ENCODE measurements at regions not wholly inside any gene's neighbourhood (a gene's known extent, or its start where the extent isn't known, plus 50 kb on each side); places are given as distances from the start of the nearest gene placed in this dataset.
"Not testable (repeated sequence)": the region's sequence is repeated elsewhere in the genome, so short reads cannot be mapped to it uniquely, and the experiment has no call there.

DNA sequence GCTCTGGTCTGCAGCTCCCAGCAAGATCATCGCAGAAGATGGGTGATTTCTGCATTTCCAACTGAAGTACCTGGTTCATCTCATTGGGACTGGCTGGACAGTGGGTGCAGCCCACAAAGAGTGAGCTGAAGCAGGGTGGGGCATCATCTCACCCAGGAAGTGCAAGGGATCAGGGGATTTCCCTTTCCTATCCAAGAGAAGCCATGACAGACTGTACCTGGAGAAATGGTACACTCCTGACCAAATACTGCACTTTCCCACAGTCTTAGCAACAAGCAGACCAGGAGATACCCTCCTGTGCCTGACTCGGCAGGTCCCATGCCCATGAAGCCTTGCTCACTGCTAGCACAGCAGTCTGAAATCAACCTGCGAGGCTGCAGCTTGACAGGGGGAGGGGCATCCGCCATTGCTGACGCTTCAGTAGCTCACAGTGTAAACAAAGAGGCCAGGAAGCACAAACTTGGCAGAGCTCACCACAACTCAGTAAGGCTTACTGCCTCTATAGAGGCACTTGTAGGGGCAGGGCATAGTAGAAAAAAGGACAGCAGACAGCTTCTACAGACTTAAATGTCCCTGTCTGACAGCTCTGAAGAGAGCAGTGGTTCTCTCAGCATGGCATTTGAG is 60.5 kb downstream of the AREG start:
- not testable (repeated sequence) for DNase-seq (ENCODE audit: low read depth in 2 of 2)

DNA sequence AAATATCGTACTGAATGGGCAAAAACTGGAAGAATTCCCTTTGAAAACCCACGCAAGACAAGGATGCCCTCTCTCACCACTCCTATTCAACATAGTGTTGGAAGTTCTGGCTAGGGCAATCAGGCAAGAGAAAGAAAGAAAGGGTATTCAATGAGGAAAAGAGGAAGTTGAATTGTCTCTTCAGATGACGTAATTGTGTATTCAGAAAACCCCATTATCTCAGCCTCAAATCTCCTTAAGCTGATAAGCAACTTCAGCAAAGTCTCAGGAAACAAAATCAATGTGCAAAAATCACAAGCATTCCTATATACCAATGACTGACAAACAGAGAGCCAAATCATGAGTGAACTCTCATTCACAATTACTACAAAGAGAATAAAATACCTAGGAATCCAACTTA is 64.4 kb downstream of the AREG start:
- DNase-seq (ENCODE audit: low read depth in 2 of 2) = not testable (repeated sequence)

DNA sequence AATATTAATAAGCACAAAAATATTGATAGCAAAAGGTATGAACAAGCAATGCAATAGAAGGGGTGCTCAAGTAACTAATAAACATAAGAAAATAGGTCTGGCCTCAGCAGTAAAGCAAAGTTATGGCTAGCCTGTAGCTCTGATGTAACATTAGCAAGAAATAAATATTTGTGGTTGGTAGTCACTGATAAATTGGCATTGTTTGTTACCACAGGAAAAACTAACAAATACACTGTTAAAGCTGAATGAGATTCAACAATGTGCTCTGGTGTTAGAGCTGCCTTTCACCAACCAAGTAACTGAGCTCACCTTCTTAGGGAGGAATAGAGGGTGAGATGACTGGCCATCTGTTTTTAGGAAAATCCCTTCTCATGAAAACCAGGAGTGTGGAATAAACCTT is 71.4 kb downstream of the AREG start:
- no peak for DNase-seq (ENCODE audit: low read depth in 2 of 2)

DNA sequence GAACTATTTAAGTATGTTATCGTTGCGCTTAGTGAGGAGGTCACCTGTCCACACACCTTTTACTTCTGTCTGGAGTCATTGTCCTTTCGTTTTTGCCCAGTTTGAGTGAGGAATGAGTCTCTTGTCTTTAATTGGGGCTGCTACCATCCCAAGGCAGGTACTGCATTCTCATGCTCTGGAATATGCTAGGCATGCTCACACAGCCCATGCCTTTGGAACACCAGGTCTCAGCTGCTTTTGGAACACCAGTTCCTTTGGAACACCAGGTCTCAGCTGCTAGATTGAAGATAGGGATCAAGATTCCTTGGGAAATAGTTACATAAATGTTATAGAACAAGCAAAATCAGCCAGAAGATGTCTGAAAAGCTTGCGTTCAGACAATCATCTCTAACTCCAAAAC is 73.1 kb downstream of the AREG start:
- no peak for DNase-seq (ENCODE audit: low read depth in 2 of 2)

DNA sequence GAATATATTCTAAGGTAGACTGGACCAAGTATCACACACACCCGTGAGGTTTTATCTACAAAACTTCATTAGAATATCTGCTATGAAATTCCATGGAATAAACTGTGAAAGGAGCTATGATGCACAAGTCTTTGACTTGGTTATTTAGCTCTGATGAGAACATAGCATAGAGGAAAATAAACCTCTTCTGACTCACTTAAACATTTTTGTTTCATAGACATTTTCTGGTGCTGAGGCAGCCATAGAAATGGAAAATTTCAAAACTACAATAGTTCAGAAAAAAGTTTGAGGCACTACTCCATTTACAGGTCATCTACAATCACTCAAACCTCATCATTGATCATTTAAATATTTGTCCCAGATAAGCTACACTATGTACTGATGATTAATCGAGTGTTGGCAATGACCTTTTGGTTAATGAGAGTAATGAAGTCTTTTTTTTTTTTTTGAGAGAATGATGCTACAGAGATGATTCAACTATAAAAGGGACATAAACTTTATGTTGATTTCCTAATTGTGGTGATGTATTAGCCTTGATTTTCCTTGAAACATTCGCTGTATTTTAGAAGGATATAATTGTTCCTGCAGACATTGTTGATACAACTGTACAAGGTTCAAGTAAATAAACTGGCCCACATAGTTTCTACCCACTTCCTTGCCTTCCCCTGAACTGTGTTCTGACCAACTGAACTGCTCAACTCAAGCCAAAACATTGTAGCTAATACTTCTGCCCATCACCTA is 77.5 kb downstream of the AREG start:
- DNase-seq (ENCODE audit: low read depth in 2 of 2) = no peak

DNA sequence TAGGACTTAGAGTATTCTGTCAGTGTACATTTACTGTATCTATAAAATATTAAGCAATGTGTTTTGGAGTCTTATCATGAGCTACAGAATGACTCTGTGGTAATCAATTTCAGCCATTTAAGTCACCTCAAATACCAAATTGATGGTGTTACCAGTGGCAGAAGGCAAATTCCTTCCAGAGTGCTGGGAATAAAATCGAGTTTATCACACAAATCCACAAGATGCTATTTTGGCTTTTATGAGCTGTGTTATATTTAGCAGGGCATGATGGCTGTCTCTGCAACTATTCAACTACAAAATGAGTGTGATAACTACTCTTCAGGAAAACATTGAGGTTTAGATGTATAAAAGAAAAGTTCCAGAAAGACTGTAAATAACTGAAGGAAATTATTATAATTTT is 78.2 kb downstream of the AREG start:
- DNase-seq (ENCODE audit: low read depth in 2 of 2) = no peak

DNA sequence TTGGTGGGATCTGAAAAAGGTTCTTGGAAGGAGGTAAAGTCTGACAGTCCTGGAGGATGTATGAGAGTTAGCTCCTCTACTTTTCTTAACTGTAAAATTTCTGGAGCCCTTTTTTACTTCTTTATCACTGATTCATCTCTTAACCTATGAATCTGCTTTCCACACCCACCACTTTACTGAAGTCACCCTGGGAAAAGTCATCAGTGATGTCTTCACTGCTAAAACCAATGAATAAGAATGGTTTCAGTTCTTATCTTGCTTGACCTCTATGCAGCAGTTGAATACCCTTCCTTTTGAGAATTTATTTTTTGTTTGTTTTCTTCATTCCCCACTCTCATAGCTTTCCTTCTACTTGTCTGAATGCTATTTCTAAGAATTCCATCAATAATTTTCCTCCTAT is 80.0 kb downstream of the AREG start:
- no peak for DNase-seq (ENCODE audit: low read depth in 2 of 2)

DNA sequence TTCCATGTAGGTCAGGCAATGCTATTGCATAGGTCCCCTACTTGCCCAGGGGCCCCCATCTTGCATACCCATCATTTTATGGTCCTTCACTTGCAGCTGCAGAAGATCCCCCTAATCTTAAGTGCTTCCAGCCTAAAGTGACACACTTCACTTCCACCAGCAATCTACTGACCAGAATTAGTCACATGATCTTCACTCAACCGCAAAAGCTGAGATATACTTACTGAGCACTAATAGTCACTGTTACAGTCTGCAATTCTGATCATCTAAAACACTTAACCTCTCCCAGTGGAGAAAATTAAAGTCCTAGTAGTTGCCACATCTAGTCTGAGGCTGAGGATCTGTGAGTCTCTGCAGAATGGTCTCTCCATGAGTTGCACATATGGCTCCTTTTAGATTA is 82.1 kb downstream of the AREG start:
- no peak for DNase-seq (ENCODE audit: low read depth in 2 of 2)

DNA sequence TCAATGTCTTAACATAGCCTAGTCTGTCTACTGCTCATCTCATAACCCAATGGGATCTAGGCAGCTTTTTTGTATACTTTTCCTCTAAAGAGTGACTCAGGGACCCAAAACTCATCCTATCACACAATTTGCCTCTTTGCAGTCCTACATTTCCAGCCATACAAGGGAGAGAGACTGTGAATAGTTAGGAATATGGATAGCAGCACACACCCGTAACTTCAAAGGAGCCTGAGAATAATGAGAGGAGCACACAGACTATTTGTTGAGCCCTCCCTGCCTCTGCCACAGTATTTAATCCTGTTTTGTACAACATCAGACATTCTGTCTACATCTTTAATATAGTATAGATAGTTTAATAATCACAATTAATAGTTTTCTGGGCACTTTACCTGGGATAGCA is 83.2 kb downstream of the AREG start:
- DNase-seq (ENCODE audit: low read depth in 2 of 2) = no peak

DNA sequence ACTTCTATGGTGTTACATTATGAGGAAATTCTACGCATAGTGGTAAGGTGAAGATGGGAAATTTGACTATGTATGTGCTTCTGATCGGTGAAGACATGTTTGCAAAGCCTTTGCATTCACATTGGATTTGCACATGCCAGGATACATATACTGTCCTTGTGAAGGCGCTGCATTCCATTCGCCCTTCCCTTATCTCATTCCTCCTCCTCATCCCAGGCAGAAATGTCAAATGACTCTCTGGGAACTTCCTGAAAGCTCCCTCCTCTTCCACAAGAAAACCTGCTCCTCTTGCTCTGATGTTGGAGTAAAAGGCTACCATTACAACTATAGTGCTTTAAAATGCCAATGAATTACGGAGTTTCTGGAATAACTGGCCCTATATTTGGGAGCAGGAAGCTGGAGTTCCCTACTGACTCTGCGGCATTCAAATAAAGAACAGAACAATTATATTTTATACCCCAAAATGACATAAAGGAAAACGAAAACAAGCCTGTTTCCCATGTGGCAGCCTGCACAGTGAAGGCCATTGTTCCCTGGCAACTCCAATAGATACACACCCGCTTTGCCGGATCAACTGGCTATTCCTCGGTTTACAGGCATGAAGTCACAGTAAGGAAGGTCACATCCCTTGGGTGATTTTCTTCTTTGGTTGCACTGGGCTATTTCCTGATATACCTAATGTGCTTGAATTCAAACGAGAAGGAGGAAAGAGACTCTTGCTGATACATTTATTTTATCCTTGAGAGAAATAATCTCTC is 84.5 kb downstream of the AREG start:
- no peak for DNase-seq (ENCODE audit: low read depth in 2 of 2)

DNA sequence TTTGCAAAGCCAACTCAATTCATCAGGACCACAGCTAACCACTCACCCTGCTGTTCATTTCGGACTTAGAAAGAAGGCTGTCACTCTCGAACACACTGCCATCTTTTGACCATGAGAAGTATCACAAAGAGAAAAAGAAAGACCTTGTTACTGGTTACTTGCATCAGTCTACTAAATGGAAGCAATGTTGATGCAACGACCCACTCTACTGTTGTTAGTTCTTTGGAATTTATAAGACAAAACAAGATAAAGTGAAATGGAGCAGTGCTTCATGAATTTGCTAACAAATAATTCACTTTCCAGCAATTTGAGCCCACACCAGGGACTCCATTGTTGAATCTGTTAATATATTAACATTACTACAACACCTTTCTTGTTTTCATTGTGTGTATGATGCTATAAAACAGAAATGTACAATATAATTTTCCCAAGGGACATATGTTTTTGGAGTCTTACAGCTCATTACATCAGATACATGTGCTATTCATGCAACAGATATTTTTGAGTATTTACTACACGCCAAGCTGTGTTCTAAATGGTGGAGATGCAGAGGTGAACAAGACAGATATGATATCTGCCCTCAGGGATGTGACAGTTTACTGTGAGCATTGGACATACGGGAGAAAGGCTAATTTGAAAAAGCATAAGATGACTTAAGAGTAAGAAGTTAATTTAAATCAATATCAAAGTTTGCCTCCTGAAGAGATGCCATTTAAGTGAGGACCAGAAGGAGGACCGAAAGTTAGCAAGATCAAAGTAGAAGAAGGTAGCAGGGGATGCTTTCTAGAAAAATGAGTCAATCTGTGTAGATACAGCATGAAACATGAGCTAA is 87.2 kb downstream of the AREG start:
- peak; percentile 75 to 81 for DNase-seq (ENCODE audit: low read depth in 2 of 2)

DNA sequence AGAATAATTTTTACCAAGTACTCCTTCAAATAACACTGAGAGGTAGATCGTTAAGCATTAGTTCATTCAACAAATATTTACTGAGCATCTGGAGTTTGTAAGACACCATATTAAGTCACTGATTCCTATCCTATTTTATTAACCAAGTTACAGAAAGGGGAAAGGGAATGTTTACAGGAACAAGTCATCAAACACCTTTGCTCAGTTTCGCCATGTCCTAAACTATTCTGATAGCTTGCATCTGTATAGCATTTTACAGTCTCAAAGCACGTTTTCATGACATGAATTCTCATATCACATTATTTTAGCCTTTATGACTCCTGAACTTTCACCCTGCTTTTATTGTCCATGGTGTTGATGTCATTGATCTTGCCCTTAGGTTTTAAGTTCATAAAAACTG is 89.2 kb downstream of the AREG start:
- DNase-seq (ENCODE audit: low read depth in 2 of 2) = no peak

DNA sequence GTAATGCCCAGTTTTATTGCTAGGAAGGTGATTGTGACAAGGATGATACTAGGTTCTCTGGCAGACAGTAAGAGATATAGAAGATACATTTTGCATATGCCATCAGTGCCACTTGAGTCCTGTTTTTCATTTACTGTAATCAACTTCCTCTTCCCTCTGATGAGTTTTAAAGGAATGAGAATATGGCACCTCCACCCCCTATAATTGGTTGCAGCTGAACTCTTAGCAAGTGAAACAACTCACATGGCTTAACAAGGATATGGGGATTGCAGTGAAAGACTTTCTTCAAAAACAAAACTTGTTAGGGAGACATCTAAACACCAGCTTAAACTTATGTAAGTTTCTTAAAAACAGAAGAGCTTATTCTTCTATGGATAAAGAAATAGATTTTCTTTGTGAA is 90.0 kb downstream of the AREG start:
- DNase-seq (ENCODE audit: low read depth in 2 of 2) = no peak

DNA sequence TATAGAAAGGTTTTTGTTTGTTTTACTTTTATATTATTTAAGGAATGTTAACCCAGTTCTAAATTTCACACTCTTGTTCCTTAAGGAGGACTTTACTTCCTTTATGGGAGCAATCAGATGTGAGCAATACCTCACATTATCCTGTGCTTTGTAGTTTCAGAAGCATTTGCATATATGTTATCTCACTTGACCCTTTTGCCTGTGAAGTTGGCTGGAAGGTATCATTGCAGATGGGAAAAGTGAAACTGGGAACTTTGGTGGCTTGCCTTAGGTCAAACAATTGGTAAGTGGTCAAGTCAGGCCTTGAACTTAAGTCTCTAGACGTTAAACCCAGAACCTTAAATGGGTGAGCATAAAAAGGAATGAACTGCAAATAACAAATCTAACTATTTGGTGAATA is 90.6 kb downstream of the AREG start:
- DNase-seq (ENCODE audit: low read depth in 2 of 2) = no peak

DNA sequence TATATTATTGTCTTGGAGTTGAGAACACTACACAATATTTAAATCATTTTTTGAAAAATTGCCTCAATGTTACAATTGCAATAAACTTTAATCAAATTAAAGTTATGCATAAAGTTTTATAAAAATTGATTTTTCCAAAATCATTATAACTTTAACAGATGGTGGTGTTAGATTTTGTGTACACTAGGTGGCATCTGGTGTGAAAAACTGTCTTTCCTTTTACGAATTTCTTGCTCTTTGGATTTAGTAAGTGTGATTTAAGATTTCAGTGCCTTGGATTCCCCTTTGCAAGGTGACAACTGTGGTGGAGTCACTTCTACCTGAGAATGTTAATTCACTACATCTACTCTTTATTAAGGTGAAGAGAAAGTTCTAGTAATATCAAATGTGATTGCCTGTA is 91.6 kb downstream of the AREG start:
- no peak for DNase-seq (ENCODE audit: low read depth in 2 of 2)

DNA sequence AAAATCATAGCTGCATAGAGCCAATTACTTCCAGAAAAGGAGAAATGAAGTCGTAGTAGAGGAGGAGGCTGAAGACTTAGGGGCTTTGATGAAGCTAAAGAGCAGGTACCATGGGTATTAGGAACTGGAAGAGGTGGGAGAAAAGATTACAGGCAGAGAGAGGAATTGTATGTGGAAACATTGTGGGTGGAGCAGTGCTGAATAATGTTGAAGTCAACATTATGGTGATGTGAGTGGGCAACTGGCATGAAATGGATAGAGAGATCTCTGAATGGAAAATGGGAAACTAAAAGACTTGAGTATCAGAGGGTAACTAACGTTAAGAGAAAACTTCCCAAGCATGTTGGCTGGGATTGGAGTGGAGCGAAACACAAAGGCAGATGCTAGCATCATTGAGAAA is 92.5 kb downstream of the AREG start:
- DNase-seq (ENCODE audit: low read depth in 2 of 2) = no peak

DNA sequence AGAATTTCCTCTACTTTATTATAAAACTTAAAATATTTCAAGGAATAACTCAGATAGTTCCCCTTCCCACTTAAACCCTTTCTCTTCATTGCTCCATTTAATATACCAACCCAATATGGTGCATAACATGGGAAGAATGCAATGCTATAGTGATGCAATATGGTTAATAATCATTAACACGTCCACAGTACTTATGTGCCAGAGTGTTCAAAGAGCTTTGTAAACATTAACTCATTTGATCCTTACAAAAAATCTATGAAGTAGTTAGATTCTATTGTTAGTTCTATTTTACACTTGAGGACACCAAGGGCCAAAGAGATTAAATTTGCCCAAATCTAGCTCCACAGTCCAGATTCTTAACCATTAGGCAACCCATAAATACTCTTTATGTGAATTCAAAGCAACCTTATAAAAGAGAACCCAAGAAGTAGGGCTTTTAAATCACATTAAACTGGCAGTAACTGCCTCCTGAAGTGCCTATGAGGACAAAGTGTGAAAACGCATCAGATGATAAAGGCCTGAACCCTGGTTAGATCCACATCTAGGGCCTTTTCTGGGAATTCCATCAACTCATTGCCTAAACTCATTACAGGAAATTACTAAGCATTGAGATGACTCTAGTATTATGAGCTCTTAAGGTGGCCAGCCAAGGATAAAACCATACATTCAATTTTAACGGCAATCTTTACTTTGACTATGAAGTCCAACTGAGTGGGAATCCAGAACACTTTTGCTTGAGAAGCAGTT is 94.3 kb downstream of the AREG start:
- no peak for DNase-seq (ENCODE audit: low read depth in 2 of 2)

DNA sequence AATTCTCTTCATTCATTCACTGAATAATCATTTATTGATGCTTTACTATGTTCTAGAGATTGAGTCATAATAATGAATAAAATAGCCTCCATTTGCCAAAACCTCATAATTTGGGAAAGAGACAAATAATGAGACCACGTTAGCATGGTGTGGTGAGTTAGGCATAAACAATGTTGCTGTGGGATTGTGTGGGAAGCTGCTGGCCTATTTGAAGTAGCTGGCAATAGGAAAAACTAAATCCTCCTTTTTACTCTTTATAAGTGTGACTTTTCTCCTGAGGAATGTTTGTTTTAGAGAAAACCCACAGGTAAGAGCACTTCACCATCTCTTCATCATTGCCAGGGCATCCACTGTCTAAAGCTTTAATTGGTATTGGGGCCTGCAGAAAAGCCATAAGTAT is 95.3 kb downstream of the AREG start:
- no peak for DNase-seq (ENCODE audit: low read depth in 2 of 2)

DNA sequence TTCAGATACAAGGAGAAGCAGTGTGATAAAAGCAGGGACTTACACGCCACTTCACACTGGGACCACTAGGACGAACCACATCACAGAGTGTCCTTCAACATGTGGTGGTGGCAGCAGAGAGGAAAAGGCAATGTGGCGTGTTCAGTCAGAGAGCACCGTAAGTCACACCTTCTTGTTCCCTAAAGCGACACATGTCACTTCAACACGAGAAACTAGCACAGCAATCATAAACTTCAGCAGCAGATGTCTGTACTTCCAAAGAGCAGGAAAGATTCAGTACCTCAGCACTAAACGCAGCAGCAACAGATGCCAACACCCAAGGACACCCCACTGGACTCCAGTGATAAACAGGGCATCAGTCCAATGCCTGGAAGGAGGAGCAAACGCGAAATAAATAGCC is 96.7 kb downstream of the AREG start:
- DNase-seq (ENCODE audit: low read depth in 2 of 2) = no peak

DNA sequence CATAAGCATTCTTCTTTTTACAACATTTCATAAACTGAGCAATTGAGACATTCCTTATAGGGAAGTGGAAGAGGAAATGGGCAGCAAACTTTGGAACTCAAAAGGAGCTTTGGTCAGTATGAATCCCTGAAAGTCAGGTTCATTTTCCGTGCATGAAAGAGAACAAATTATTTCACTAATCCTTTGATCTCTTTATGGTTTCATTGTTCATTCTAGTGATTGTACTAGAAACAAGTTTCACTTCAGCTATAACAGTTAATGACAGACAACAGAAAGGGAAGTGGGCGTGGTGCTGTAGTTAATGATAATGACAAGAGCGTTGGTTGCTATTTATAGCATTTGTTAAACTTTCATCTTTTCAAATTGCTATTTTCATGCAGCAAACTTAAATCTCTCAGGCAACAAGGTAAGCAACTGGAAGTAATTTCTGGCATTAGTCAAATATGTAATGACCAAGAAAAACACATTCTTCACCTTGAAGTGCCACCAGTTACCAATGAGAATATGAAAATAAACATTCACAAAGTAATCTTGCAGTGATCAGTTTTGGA is 98.4 kb downstream of the AREG start:
- DNase-seq (ENCODE audit: low read depth in 2 of 2) = no peak

DNA sequence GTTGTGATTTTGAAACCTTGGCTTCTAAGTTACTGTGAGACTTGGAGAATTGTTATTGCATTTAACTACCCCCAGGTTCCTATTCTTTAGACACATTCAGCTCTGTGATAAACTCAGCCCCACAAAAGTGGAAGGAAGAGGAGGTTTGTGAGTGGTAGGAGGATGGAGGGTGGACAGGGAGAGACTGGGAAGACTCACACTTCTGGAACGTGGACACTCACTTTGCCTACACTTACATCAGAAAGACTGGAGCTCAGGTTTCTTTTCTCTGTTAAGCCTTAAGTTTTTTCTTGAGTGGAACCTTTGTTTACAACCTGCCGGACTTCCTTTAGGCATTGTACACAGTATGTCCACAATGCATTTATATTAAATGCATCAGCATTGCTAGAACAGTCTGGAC is 99.0 kb downstream of the AREG start:
- DNase-seq (ENCODE audit: low read depth in 2 of 2) = peak; percentile 45 to 49

Measured in fibroblast of skin of left quadriceps (primary cell).